ENCODE measurements at regions not wholly inside any gene's neighbourhood (a gene's known extent, or its start where the extent isn't known, plus 50 kb on each side); places are given as distances from the start of the nearest gene placed in this dataset.

GRCh38 chr7:153541903-153542302 lies 510.3 kb upstream of the DPP6 start:
- TF ChIP-seq, protein P1, sequence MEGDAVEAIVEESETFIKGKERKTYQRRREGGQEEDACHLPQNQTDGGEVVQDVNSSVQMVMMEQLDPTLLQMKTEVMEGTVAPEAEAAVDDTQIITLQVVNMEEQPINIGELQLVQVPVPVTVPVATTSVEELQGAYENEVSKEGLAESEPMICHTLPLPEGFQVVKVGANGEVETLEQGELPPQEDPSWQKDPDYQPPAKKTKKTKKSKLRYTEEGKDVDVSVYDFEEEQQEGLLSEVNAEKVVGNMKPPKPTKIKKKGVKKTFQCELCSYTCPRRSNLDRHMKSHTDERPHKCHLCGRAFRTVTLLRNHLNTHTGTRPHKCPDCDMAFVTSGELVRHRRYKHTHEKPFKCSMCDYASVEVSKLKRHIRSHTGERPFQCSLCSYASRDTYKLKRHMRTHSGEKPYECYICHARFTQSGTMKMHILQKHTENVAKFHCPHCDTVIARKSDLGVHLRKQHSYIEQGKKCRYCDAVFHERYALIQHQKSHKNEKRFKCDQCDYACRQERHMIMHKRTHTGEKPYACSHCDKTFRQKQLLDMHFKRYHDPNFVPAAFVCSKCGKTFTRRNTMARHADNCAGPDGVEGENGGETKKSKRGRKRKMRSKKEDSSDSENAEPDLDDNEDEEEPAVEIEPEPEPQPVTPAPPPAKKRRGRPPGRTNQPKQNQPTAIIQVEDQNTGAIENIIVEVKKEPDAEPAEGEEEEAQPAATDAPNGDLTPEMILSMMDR (IDR thresholded peaks at IDR 0.05), result no peak
- TF ChIP-seq POLR2A (IDR thresholded peaks at IDR 0.05) (no peak), POLR2AphosphoS5 (IDR thresholded peaks at IDR 0.05) (no peak)

Measured in prostate gland (tissue), 2 donors.